GM23338 (cell line): ENCODE measurements at regions not wholly inside any gene's neighbourhood (a gene's known extent, or its start where the extent isn't known, plus 50 kb on each side); places are given as distances from the start of the nearest gene placed in this dataset.
"Not testable (repeated sequence)": the region's sequence is repeated elsewhere in the genome, so short reads cannot be mapped to it uniquely, and the experiment has no call there.

Source experiments
- CTCF ChIP-seq, 2 experiments: fragments of 200-600 bp in 1 of 2; sonication (generic) in 1 of 2; conservative IDR thresholded peaks; 2 replicates each; pipeline versions ENCODE4 v1.5.1 to v1.6.1; 2016 to 2017; ENCODE audit warnings: antibody characterized with exemption in 2 of 2, low read depth in 2 of 2, mild to moderate bottlenecking in 2 of 2, moderate library complexity in 1 of 2
- POLR2AphosphoS5 ChIP-seq: IDR thresholded peaks from 2 replicates; pipeline ENCODE4 v1.6.1; 2016; ENCODE audit warnings: antibody characterized with exemption, low read depth

- not testable (repeated sequence) for TF ChIP-seq CTCF (conservative IDR thresholded peaks at IDR 0.05; ENCODE audit: low read depth in 2 of 2); POLR2AphosphoS5
Observed at GRCh38 chr2:87476223-87476872, 271.5 kb upstream of the PLGLB2 start.
